MM.1S (cell line): ENCODE measurements at regions not wholly inside any gene's neighbourhood (a gene's known extent, or its start where the extent isn't known, plus 50 kb on each side); places are given as distances from the start of the nearest gene placed in this dataset.

Experiments
- DNase-seq: peaks from one replicate; pipeline ENCODE4 v3.0.0-alpha.2; 2015
- H2AFZ ChIP-seq: fragments of 300-600 bp; sonication (generic); 2 replicates; pipeline ENCODE4 v1.6.0; 2016; ENCODE audit warnings: antibody characterized with exemption, low read length
- H3F3A ChIP-seq: fragments of 300-600 bp; sonication (generic); 2 replicates; pipeline ENCODE4 v1.6.1; 2016; ENCODE audit warnings: mild to moderate bottlenecking, antibody characterized with exemption, low read length, moderate library complexity, mixed read lengths; ENCODE audit not compliant: insufficient read depth
- H3K27ac ChIP-seq: fragments of 300-600 bp; sonication (generic); 2 replicates; pipeline ENCODE4 v1.5.1; 2016; ENCODE audit warnings: mild to moderate bottlenecking, low read length
- H3K27me3 ChIP-seq: fragments of 300-600 bp; sonication (generic); replicated peaks from 2 replicates; pipeline ENCODE4 v1.6.0; 2016; ENCODE audit warnings: low read length; ENCODE audit not compliant: insufficient read depth
- H3K36me3 ChIP-seq: fragments of 300-600 bp; sonication (generic); replicated peaks from 2 replicates; pipeline ENCODE4 v1.6.1; 2016; ENCODE audit warnings: mild to moderate bottlenecking, low read length, mixed read lengths; ENCODE audit not compliant: insufficient read depth
- H3K4me1 ChIP-seq: fragments of 300-600 bp; sonication (generic); 2 replicates; pipeline ENCODE4 v1.6.1; 2016; ENCODE audit warnings: low read length, mixed read lengths
- H3K4me2 ChIP-seq: fragments of 300-600 bp; sonication (generic); 2 replicates; pipeline ENCODE4 v1.6.0; 2016; ENCODE audit warnings: low read depth, low read length
- H3K4me3 ChIP-seq: fragments of 300-600 bp; sonication (generic); 2 replicates; pipeline ENCODE4 v1.5.1; 2016; ENCODE audit warnings: low read length, mixed read lengths
- H3K79me2 ChIP-seq: fragments of 300-600 bp; sonication (generic); 2 replicates; pipeline ENCODE4 v1.6.1; 2016; ENCODE audit warnings: mixed run types, low read length, mixed read lengths
- H3K9ac ChIP-seq: fragments of 300-600 bp; sonication (generic); 2 replicates; pipeline ENCODE4 v1.6.1; 2016; ENCODE audit warnings: low read length, mixed read lengths
- H3K9me2 ChIP-seq: fragments of 300-600 bp; sonication (generic); replicated peaks from 2 replicates; pipeline ENCODE4 v1.6.1; 2016; ENCODE audit warnings: mild to moderate bottlenecking, low read length, mixed read lengths; ENCODE audit not compliant: insufficient read depth
- H3K9me3 ChIP-seq: fragments of 300-600 bp; sonication (generic); replicated peaks from 2 replicates; pipeline ENCODE4 v1.6.1; 2016; ENCODE audit warnings: mild to moderate bottlenecking, low read length, mixed read lengths; ENCODE audit not compliant: insufficient read depth
- H4K20me1 ChIP-seq: fragments of 300-600 bp; sonication (generic); 2 replicates; pipeline ENCODE4 v1.6.1; 2016; ENCODE audit warnings: mild to moderate bottlenecking, low read length, moderate library complexity, mixed read lengths; ENCODE audit not compliant: insufficient read depth
- CTCF ChIP-seq: fragments of 300-600 bp; sonication (generic); IDR thresholded peaks from 2 replicates; pipeline ENCODE4 v1.5.1; 2016; ENCODE audit warnings: antibody characterized with exemption, low read length, mixed read lengths
- EZH2 ChIP-seq: fragments of 300-600 bp; sonication (generic); optimal IDR thresholded peaks from 2 replicates; pipeline ENCODE3; 2017; ENCODE audit warnings: low read depth, mild to moderate bottlenecking, antibody characterized with exemption, low read length, mixed read lengths
- EZH2phosphoT487 ChIP-seq: fragments of 300-600 bp; sonication (generic); IDR thresholded peaks from 2 replicates; pipeline ENCODE4 v1.6.1; 2018; ENCODE audit warnings: antibody characterized with exemption, low read length

DNA sequence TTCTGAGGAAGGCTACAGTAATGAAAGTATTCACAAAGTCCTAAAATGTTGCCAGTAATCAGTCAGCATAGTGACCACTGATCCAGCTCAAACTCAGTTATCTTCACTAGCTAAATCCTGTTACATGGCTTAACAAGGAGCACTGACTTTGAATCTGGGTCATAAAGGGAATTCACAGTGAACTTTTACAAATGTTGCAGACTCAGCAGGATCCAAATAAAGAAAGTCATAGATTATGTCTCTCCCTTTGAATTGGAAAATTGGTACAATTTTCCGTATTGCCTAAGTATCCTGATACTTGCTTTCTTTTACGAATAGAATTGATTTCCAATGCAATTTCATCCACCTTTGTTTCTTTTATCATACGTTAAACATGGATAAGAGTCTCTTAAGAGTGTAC is 431.5 kb upstream of the CNTN6 start:
- TF ChIP-seq EZH2, result no peak
- no peak for TF ChIP-seq EZH2phosphoT487
- TF ChIP-seq CTCF, result no peak
- Histone ChIP-seq H3F3A (no peaks in the 10 kb centered on the region), H3K27me3 (no peaks in the 10 kb centered on the region), H3K9ac (no peak overlapping the region), H3K9me2 (no peaks in the 10 kb centered on the region), H3K36me3 (no peaks in the 10 kb centered on the region), H3K4me2 (no peak overlapping the region), H3K27ac (no peak overlapping the region), H3K4me1 (no peaks in the 10 kb centered on the region), H2AFZ (no peak overlapping the region), H3K9me3 (no peaks in the 10 kb centered on the region), H3K4me3 (no peak overlapping the region), H4K20me1 (no peaks in the 10 kb centered on the region), H3K79me2 (no peaks in the 10 kb centered on the region)
- DNase-seq, result no peak

DNA sequence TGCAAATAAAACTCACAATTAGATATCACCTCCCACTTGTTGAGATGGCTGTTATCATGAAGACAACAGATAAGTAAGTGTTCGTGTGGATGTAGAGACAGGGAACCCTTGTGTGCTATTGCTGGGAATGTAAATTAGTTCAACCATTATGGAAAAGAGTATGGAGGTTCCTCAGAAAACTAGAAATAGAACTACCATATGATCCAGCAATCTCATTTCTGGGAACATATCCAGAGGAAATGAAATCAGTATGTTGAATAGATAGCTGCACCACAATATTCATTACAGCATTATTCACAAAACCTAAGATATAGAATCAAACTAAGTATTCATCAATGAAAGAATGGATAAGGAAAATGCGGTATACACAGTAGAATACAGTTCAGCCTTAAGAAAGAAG is 418.7 kb upstream of the CNTN6 start:
- Histone ChIP-seq H2AFZ (no peak overlapping the region), H3K9me2 (no peaks in the 10 kb centered on the region), H3K9me3 (no peaks in the 10 kb centered on the region), H3K4me1 (no peaks in the 10 kb centered on the region), H3K4me3 (no peak overlapping the region), H3K4me2 (no peak overlapping the region), H3F3A (no peaks in the 10 kb centered on the region), H3K27ac (no peak overlapping the region), H3K79me2 (no peaks in the 10 kb centered on the region), H3K36me3 (no peaks in the 10 kb centered on the region), H3K27me3 (no peaks in the 10 kb centered on the region), H3K9ac (no peak overlapping the region), H4K20me1 (no peaks in the 10 kb centered on the region)
- TF ChIP-seq EZH2, result no peak
- TF ChIP-seq EZH2phosphoT487, result no peak
- no peak for TF ChIP-seq CTCF
- no peak for DNase-seq

DNA sequence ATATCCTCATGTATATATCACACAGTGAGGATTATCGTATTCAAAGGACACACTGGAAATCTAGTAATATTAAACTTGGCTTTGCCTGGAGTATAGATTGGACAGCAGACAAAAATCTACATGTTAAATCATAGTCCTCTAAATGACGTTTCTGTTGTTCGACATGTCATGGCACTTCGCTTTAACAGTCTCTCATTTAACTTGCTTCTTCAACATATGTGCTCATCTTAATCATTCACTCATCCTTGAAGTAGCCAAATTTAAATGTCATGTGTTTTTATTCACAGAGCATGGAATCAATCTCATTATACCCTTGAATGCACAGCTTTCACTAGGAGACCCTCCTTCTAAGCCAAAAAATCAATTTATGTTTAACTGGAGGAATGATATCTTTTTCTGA is 417.0 kb upstream of the CNTN6 start:
- Histone ChIP-seq H3K9ac (no peak overlapping the region), H4K20me1 (no peaks in the 10 kb centered on the region), H3K4me3 (no peak overlapping the region), H2AFZ (no peak overlapping the region), H3K9me3 (no peaks in the 10 kb centered on the region), H3F3A (no peaks in the 10 kb centered on the region), H3K9me2 (no peaks in the 10 kb centered on the region), H3K4me1 (no peaks in the 10 kb centered on the region), H3K79me2 (no peaks in the 10 kb centered on the region), H3K36me3 (no peaks in the 10 kb centered on the region), H3K27me3 (no peaks in the 10 kb centered on the region), H3K4me2 (no peak overlapping the region), H3K27ac (no peak overlapping the region)
- no peak for DNase-seq
- no peak for TF ChIP-seq EZH2phosphoT487
- no peak for TF ChIP-seq CTCF
- TF ChIP-seq EZH2, result no peak

- no peak overlapping the region for H3K9ac ChIP-seq
These were observed 409.1 kb upstream of the CNTN6 start for GRCh38 chr3:683770-684169.

More at GRCh38 chr3:683770-684169, 409.1 kb upstream of the CNTN6 start:
- Histone ChIP-seq H3K27ac (no peak overlapping the region), H3K79me2 (no peaks in the 10 kb centered on the region), H2AFZ (no peak overlapping the region), H3K27me3 (no peaks in the 10 kb centered on the region), H3K9me2 (no peaks in the 10 kb centered on the region), H3K36me3 (no peaks in the 10 kb centered on the region), H4K20me1 (no peaks in the 10 kb centered on the region), H3K4me3 (no peak overlapping the region), H3K9me3 (no peaks in the 10 kb centered on the region), H3K4me1 (no peaks in the 10 kb centered on the region), H3F3A (no peaks in the 10 kb centered on the region), H3K4me2 (no peak overlapping the region)
- no peak for DNase-seq
- TF ChIP-seq CTCF (no peak), EZH2phosphoT487 (no peak), EZH2 (no peak)
